ENCODE measurements at regions not wholly inside any gene's neighbourhood (a gene's known extent, or its start where the extent isn't known, plus 50 kb on each side); places are given as distances from the start of the nearest gene placed in this dataset.

GRCh38 chr19:28828276-28828870 is 384.6 kb downstream of the UQCRFS1 start:
- no peak overlapping the region for H3K4me2 ChIP-seq (ENCODE audit: insufficient read depth, low read length)
- H3K36me3 ChIP-seq (ENCODE audit: insufficient read depth, low read length), result no peaks in the 10 kb centered on the region
- H3K4me3 ChIP-seq (ENCODE audit: insufficient read depth, low read length), result no peak overlapping the region
- no peaks in the 10 kb centered on the region for H3K79me2 ChIP-seq (ENCODE audit: insufficient read depth, low read length)
- no peaks in the 10 kb centered on the region for H3K9me3 ChIP-seq (ENCODE audit: low read depth, low read length)
- no peak overlapping the region for H2AFZ ChIP-seq (ENCODE audit: low read length)
- no peaks in the 10 kb centered on the region for H3K4me1 ChIP-seq (ENCODE audit: insufficient read depth, low read length)
- no peak for DNase-seq (ENCODE audit: insufficient read length, low spot score, missing footprints)
- H3K27me3 ChIP-seq (ENCODE audit: insufficient read depth, low read length), result no peaks in the 10 kb centered on the region
- H4K20me1 ChIP-seq (ENCODE audit: insufficient read depth, low read length), result no peaks in the 10 kb centered on the region
- no peak overlapping the region for H3K27ac ChIP-seq (ENCODE audit: low read depth, low read length)
- TF ChIP-seq CTCF (IDR thresholded peaks at IDR 0.05; ENCODE audit: extremely low read depth, low read depth, low read length), result no peak

GRCh38 chr19:28827382-28827781 is 385.6 kb downstream of the UQCRFS1 start:
- H3K9me3 ChIP-seq (ENCODE audit: low read depth, low read length), result no peaks in the 10 kb centered on the region
- no peak for DNase-seq (ENCODE audit: insufficient read length, low spot score, missing footprints)
- H4K20me1 ChIP-seq (ENCODE audit: insufficient read depth, low read length), result no peaks in the 10 kb centered on the region
- no peaks in the 10 kb centered on the region for H3K27me3 ChIP-seq (ENCODE audit: insufficient read depth, low read length)
- no peak for TF ChIP-seq CTCF (IDR thresholded peaks at IDR 0.05; ENCODE audit: extremely low read depth, low read depth, low read length)
- H2AFZ ChIP-seq (ENCODE audit: low read length), result no peak overlapping the region
- H3K36me3 ChIP-seq (ENCODE audit: insufficient read depth, low read length), result no peaks in the 10 kb centered on the region
- H3K27ac ChIP-seq (ENCODE audit: low read depth, low read length), result no peak overlapping the region
- no peaks in the 10 kb centered on the region for H3K79me2 ChIP-seq (ENCODE audit: insufficient read depth, low read length)
- no peak overlapping the region for H3K4me3 ChIP-seq (ENCODE audit: insufficient read depth, low read length)
- no peak overlapping the region for H3K4me2 ChIP-seq (ENCODE audit: insufficient read depth, low read length)
- no peaks in the 10 kb centered on the region for H3K4me1 ChIP-seq (ENCODE audit: insufficient read depth, low read length)

GRCh38 chr19:28823338-28823961 is 389.5 kb downstream of the UQCRFS1 start:
- H3K4me3 ChIP-seq (ENCODE audit: insufficient read depth, low read length), result no peak overlapping the region
- DNase-seq (ENCODE audit: insufficient read length, low spot score, missing footprints), result no peak
- no peaks in the 10 kb centered on the region for H3K4me1 ChIP-seq (ENCODE audit: insufficient read depth, low read length)
- no peaks in the 10 kb centered on the region for H4K20me1 ChIP-seq (ENCODE audit: insufficient read depth, low read length)
- H3K36me3 ChIP-seq (ENCODE audit: insufficient read depth, low read length), result no peaks in the 10 kb centered on the region
- no peaks in the 10 kb centered on the region for H3K79me2 ChIP-seq (ENCODE audit: insufficient read depth, low read length)
- no peaks in the 10 kb centered on the region for H3K9me3 ChIP-seq (ENCODE audit: low read depth, low read length)
- no peak overlapping the region for H2AFZ ChIP-seq (ENCODE audit: low read length)
- no peak overlapping the region for H3K27ac ChIP-seq (ENCODE audit: low read depth, low read length)
- no peak for TF ChIP-seq CTCF (IDR thresholded peaks at IDR 0.05; ENCODE audit: extremely low read depth, low read depth, low read length)
- no peaks in the 10 kb centered on the region for H3K27me3 ChIP-seq (ENCODE audit: insufficient read depth, low read length)
- H3K4me2 ChIP-seq (ENCODE audit: insufficient read depth, low read length), result no peak overlapping the region

GRCh38 chr19:28820289-28820688 is 392.7 kb downstream of the UQCRFS1 start:
- no peak for DNase-seq (ENCODE audit: insufficient read length, low spot score, missing footprints)
- Histone ChIP-seq H3K27me3 (ENCODE audit: insufficient read depth, low read length) (no peaks in the 10 kb centered on the region), H3K36me3 (ENCODE audit: insufficient read depth, low read length) (no peaks in the 10 kb centered on the region), H3K79me2 (ENCODE audit: insufficient read depth, low read length) (no peaks in the 10 kb centered on the region), H2AFZ (ENCODE audit: low read length) (no peak overlapping the region), H3K9me3 (ENCODE audit: low read depth, low read length) (no peaks in the 10 kb centered on the region), H4K20me1 (ENCODE audit: insufficient read depth, low read length) (no peaks in the 10 kb centered on the region), H3K4me2 (ENCODE audit: insufficient read depth, low read length) (no peak overlapping the region), H3K4me3 (ENCODE audit: insufficient read depth, low read length) (no peak overlapping the region), H3K27ac (ENCODE audit: low read depth, low read length) (no peak overlapping the region), H3K4me1 (ENCODE audit: insufficient read depth, low read length) (no peaks in the 10 kb centered on the region)
- no peak for TF ChIP-seq CTCF (IDR thresholded peaks at IDR 0.05; ENCODE audit: extremely low read depth, low read depth, low read length)

Measured in osteoblast (primary cell).